ENCODE measurements at regions not wholly inside any gene's neighbourhood (a gene's known extent, or its start where the extent isn't known, plus 50 kb on each side); places are given as distances from the start of the nearest gene placed in this dataset.

DNA sequence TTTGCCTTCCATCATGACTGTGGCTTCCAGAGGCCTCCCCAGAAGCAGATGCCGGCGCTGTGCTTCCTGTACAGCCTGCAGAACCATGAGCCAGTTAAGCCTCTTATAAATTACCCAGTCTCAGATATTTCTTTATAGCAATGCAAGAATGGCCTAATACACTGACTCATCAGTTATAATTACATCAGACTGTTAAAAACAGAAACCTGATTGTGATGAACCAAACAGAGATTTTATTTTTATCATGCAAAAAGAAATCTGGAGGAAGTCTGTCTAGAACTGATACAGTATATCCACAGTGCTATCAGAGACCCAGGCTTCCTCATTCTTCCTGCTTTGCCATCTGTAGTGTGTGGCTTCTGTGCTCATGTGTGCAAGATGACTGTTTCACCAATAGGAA lies 93.4 kb upstream of the MEX3C start:
- no peak overlapping the region for H3K4me3 ChIP-seq (ENCODE audit: low read length)
- Mint-ChIP-seq H3K27me3 (peaks cover 13 to 15% of the 10 kb centered on the region in 2 donors), H3K4me3 (no peak overlapping the region), H3K36me3 (peaks cover 0 to 5% (median 0%) of the 10 kb centered on the region in 3 donors), H3K9me3 (peaks cover 0 to 2% (median 0%) of the 10 kb centered on the region in 5 donors), H3K27ac (no peak overlapping the region), H3K4me1 (no peaks in the 10 kb centered on the region)
- H3K4me1 ChIP-seq (ENCODE audit: insufficient read depth, low read length) = no peaks in the 10 kb centered on the region
- H3K27me3 ChIP-seq (ENCODE audit: insufficient read depth, low read length, poor library complexity, severe bottlenecking) = no peaks in the 10 kb centered on the region
- no peak overlapping the region for H3K27ac ChIP-seq (ENCODE audit: low read depth, low read length)
- ChIA-PET CTCF (no interaction called here), POLR2A (no interaction called here)
- no peaks in the 10 kb centered on the region for H3K36me3 ChIP-seq (ENCODE audit: insufficient read depth, low read length)
- no peak for DNase-seq
- no peaks in the 10 kb centered on the region for H3K9me3 ChIP-seq (ENCODE audit: low read length)

DNA sequence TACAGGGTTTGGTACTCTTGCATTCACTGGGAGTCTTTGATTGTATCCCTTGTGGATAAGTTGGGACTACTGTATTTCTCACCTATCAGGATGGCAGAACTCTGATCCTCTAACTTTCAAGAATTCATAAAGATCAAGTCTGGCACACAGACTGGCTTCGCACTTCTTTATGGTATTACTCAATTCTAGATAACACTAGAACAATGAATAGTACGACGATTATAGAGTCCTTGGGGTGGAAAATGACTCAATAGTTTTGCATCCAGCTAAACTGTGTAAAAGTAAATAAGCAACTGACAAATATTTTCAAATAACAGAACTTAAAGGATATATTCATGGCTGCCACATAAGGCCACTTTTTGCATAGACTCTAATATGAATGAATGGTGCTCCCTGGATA lies 103.4 kb upstream of the MEX3C start:
- no peaks in the 10 kb centered on the region for H3K27me3 ChIP-seq (ENCODE audit: insufficient read depth, low read length, poor library complexity, severe bottlenecking)
- H3K36me3 Mint-ChIP-seq = no peaks in the 10 kb centered on the region
- DNase-seq = no peak
- no peak overlapping the region for H3K4me3 ChIP-seq (ENCODE audit: low read length)
- no peaks in the 10 kb centered on the region for H3K9me3 ChIP-seq (ENCODE audit: low read length)
- no peak overlapping the region for H3K4me3 Mint-ChIP-seq
- H3K9me3 Mint-ChIP-seq = no peaks in the 10 kb centered on the region
- H3K27ac Mint-ChIP-seq = no peak overlapping the region
- no peaks in the 10 kb centered on the region for H3K4me1 Mint-ChIP-seq
- H3K27me3 Mint-ChIP-seq = peaks cover 5 to 19% of the 10 kb centered on the region in 2 donors
- no peaks in the 10 kb centered on the region for H3K36me3 ChIP-seq (ENCODE audit: insufficient read depth, low read length)
- no peaks in the 10 kb centered on the region for H3K4me1 ChIP-seq (ENCODE audit: insufficient read depth, low read length)
- no peak overlapping the region for H3K27ac ChIP-seq (ENCODE audit: low read depth, low read length)
- CTCF ChIA-PET = no interaction called here
- POLR2A ChIA-PET = no interaction called here

DNA sequence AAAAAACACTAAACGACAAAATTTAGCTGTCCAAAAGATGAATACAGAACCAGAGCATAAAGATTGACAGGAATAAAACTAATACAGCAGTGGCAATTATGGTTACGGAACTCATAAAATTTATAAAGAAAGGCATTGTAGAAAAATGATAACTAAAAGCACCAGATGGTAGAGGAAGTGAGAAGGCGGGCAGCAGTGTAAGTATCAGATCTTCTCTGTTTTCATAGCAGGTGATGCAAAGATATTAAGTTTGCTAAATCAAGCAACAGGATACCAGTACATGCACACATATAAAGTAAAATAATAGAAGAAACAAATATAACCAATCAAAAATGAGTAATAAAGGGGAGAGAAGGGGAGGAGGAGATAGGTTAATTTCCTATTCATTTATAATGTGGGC lies 103.9 kb upstream of the MEX3C start:
- ChIA-PET POLR2A (no interaction called here), CTCF (no interaction called here)
- H3K4me1 ChIP-seq (ENCODE audit: insufficient read depth, low read length) = no peaks in the 10 kb centered on the region
- H3K9me3 Mint-ChIP-seq = no peaks in the 10 kb centered on the region
- H3K27ac ChIP-seq (ENCODE audit: low read depth, low read length) = no peak overlapping the region
- H3K9me3 ChIP-seq (ENCODE audit: low read length) = no peaks in the 10 kb centered on the region
- no peak for DNase-seq
- no peaks in the 10 kb centered on the region for H3K4me1 Mint-ChIP-seq
- H3K4me3 Mint-ChIP-seq = no peak overlapping the region
- peaks cover 5 to 23% of the 10 kb centered on the region in 2 donors for H3K27me3 Mint-ChIP-seq
- no peak overlapping the region for H3K27ac Mint-ChIP-seq
- H3K36me3 Mint-ChIP-seq = no peaks in the 10 kb centered on the region
- no peaks in the 10 kb centered on the region for H3K27me3 ChIP-seq (ENCODE audit: insufficient read depth, low read length, poor library complexity, severe bottlenecking)
- H3K36me3 ChIP-seq (ENCODE audit: insufficient read depth, low read length) = no peaks in the 10 kb centered on the region
- no peak overlapping the region for H3K4me3 ChIP-seq (ENCODE audit: low read length)

DNA sequence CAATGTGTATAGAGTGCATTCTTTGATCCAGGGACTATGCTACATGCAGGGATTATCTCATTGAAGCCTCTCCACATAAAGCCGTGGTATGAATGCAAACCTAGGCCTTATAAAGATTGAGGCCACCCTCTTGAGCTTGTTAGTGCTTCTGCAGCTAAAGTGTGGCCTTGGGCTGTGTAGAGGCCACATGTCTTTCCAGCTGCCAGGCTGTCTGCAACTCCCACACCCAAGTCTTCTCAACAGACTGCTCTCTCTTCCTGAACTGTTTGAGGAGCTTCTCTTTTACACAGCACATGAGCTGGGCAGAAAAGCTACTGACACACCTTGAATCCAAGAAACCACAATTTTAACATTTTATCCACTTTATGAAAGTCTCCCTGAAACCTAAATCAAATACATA lies 119.2 kb upstream of the MEX3C start:
- Mint-ChIP-seq H3K36me3 (no peaks in the 10 kb centered on the region), H3K9me3 (peaks cover 0 to 1% (median 0%) of the 10 kb centered on the region in 5 donors), H3K4me3 (no peak overlapping the region), H3K27me3 (peaks cover 2 to 22% of the 10 kb centered on the region in 2 donors), H3K27ac (no peak overlapping the region), H3K4me1 (no peaks in the 10 kb centered on the region)
- DNase-seq = no peak
- H3K9me3 ChIP-seq (ENCODE audit: low read length) = no peaks in the 10 kb centered on the region
- no peak overlapping the region for H3K4me3 ChIP-seq (ENCODE audit: low read length)
- POLR2A ChIA-PET = no interaction called here
- CTCF ChIA-PET = interaction anchor here (1.3 kb wide), 1 partner anchor 14 kb away, joined by 3 read pairs; no protein-coding TSS in a partner anchor
- no peaks in the 10 kb centered on the region for H3K27me3 ChIP-seq (ENCODE audit: insufficient read depth, low read length, poor library complexity, severe bottlenecking)
- no peaks in the 10 kb centered on the region for H3K4me1 ChIP-seq (ENCODE audit: insufficient read depth, low read length)
- H3K36me3 ChIP-seq (ENCODE audit: insufficient read depth, low read length) = no peaks in the 10 kb centered on the region
- H3K27ac ChIP-seq (ENCODE audit: low read depth, low read length) = no peak overlapping the region

DNA sequence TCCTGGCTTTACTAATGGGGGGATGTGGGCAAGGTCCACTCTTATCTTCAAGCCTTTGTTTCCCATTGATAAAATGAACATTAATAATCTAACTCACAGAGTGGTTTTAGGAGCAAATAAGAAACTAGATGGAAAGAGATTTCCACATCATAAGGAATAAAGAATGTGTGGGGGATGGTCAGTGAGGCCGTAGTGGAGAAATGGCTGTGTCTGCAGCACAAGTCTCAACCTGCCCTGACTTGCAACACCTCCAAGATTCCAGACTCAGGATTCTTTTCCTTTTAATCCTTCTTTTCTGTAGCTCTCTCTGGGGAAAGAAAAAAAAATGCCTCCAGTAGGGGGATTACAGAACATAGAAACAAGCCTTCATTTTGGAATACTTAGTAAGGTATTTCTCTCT lies 124.2 kb upstream of the MEX3C start:
- H3K4me3 ChIP-seq (ENCODE audit: low read length) = no peak overlapping the region
- peaks cover 3% of the 10 kb centered on the region for H3K27me3 ChIP-seq (ENCODE audit: insufficient read depth, low read length, poor library complexity, severe bottlenecking)
- H3K27ac ChIP-seq (ENCODE audit: low read depth, low read length) = no peak overlapping the region
- ChIA-PET CTCF (no interaction called here), POLR2A (no interaction called here)
- H3K4me3 Mint-ChIP-seq = no peak overlapping the region
- no peak for DNase-seq
- no peaks in the 10 kb centered on the region for H3K36me3 ChIP-seq (ENCODE audit: insufficient read depth, low read length)
- peaks cover 0 to 1% (median 0%) of the 10 kb centered on the region in 5 donors for H3K9me3 Mint-ChIP-seq
- H3K27ac Mint-ChIP-seq = no peak overlapping the region
- no peaks in the 10 kb centered on the region for H3K9me3 ChIP-seq (ENCODE audit: low read length)
- peaks cover 2 to 22% of the 10 kb centered on the region in 2 donors for H3K27me3 Mint-ChIP-seq
- no peaks in the 10 kb centered on the region for H3K4me1 Mint-ChIP-seq
- no peaks in the 10 kb centered on the region for H3K4me1 ChIP-seq (ENCODE audit: insufficient read depth, low read length)
- H3K36me3 Mint-ChIP-seq = no peaks in the 10 kb centered on the region

DNA sequence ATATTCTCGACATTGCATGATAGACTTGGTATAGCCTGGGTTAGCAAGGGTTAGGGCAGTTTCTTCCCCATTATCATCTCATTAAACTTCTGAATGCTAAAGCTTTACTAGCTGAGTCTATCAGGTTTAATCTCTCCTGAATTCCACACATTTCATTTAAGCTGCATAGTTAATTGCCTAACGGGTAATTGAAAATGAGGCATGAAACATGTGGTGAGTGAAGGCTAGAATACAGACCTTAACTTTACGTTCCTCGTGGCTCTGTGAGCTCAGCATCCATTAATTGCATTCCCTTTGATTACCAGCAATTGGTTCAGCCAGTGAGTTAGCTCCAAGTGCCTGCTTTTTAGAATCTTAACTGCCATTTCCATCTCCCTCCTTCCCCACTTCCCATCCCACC lies 126.5 kb upstream of the MEX3C start:
- Mint-ChIP-seq H3K9me3 (peaks cover 0 to 1% (median 0%) of the 10 kb centered on the region in 5 donors), H3K4me3 (no peak overlapping the region), H3K27me3 (peaks cover 2 to 15% of the 10 kb centered on the region in 2 donors), H3K27ac (peak overlapping the region in 1 of 8 donors; percentile 24), H3K4me1 (no peaks in the 10 kb centered on the region), H3K36me3 (no peaks in the 10 kb centered on the region)
- Histone ChIP-seq H3K4me3 (ENCODE audit: low read length) (no peak overlapping the region), H3K4me1 (ENCODE audit: insufficient read depth, low read length) (no peaks in the 10 kb centered on the region), H3K27ac (ENCODE audit: low read depth, low read length) (no peak overlapping the region), H3K27me3 (ENCODE audit: insufficient read depth, low read length, poor library complexity, severe bottlenecking) (peaks cover 3% of the 10 kb centered on the region), H3K9me3 (ENCODE audit: low read length) (no peaks in the 10 kb centered on the region), H3K36me3 (ENCODE audit: insufficient read depth, low read length) (no peaks in the 10 kb centered on the region)
- no peak for DNase-seq
- CTCF ChIA-PET = no interaction called here
- POLR2A ChIA-PET = no interaction called here

DNA sequence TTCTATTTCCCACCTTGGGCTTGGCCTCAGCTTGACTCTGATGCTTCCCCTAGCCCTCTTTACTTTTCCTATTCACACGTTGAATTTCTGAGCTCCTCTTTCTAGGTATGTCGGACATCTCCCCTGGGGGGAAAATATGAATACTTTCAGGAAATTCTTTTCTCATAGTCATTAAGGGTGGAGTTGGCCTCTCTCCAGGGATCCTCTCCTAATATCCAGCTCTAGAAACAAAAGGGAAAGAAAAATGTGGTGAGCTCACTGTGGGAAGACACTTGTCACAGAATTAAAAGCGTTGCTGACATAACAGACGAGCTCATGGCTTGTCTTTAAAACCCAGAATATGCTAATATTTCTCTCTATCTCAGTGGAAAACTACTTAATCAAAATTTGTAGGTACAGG lies 132.7 kb upstream of the MEX3C start:
- ChIA-PET CTCF (no interaction called here), POLR2A (no interaction called here)
- no peak for DNase-seq
- H3K9me3 ChIP-seq (ENCODE audit: low read length) = no peaks in the 10 kb centered on the region
- Mint-ChIP-seq H3K4me1 (no peaks in the 10 kb centered on the region), H3K27ac (no peak overlapping the region), H3K27me3 (peaks cover 2 to 14% of the 10 kb centered on the region in 2 donors), H3K9me3 (no peaks in the 10 kb centered on the region), H3K36me3 (no peaks in the 10 kb centered on the region), H3K4me3 (no peak overlapping the region)
- H3K27me3 ChIP-seq (ENCODE audit: insufficient read depth, low read length, poor library complexity, severe bottlenecking) = no peaks in the 10 kb centered on the region
- H3K27ac ChIP-seq (ENCODE audit: low read depth, low read length) = no peak overlapping the region
- H3K4me3 ChIP-seq (ENCODE audit: low read length) = no peak overlapping the region
- H3K4me1 ChIP-seq (ENCODE audit: insufficient read depth, low read length) = no peaks in the 10 kb centered on the region
- no peaks in the 10 kb centered on the region for H3K36me3 ChIP-seq (ENCODE audit: insufficient read depth, low read length)

DNA sequence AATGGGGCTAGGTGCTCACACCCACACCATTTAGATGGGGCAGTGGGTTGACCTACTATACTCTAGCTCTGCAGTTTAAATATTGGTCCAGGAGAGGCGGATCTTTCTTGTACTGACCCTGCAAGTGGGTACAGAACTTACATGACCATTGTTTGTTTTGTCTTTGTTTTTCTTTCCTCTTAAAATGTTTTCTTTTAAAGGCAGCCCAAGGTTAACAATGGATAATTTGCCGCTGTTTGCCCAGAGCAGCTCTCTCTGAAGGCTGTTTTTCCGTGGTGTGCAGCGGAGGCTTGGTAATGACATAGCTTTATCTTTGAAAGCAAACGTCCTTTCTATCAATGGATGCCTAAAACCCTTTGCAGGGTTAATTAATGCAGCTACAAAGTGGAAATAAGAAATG lies 133.3 kb upstream of the MEX3C start:
- no peak overlapping the region for H3K27ac ChIP-seq (ENCODE audit: low read depth, low read length)
- H3K9me3 Mint-ChIP-seq = no peaks in the 10 kb centered on the region
- no peak overlapping the region for H3K4me3 ChIP-seq (ENCODE audit: low read length)
- H3K27me3 Mint-ChIP-seq = peaks cover 4 to 14% of the 10 kb centered on the region in 2 donors
- POLR2A ChIA-PET = no interaction called here
- CTCF ChIA-PET = interaction anchor here (0.9 kb wide), 1 partner anchor 14 kb away, joined by 3 read pairs; no protein-coding TSS in a partner anchor
- H3K4me1 ChIP-seq (ENCODE audit: insufficient read depth, low read length) = no peaks in the 10 kb centered on the region
- no peak overlapping the region for H3K27ac Mint-ChIP-seq
- no peaks in the 10 kb centered on the region for H3K36me3 Mint-ChIP-seq
- H3K36me3 ChIP-seq (ENCODE audit: insufficient read depth, low read length) = no peaks in the 10 kb centered on the region
- H3K9me3 ChIP-seq (ENCODE audit: low read length) = no peaks in the 10 kb centered on the region
- no peak overlapping the region for H3K4me3 Mint-ChIP-seq
- H3K4me1 Mint-ChIP-seq = no peaks in the 10 kb centered on the region
- no peaks in the 10 kb centered on the region for H3K27me3 ChIP-seq (ENCODE audit: insufficient read depth, low read length, poor library complexity, severe bottlenecking)
- no peak for DNase-seq

DNA sequence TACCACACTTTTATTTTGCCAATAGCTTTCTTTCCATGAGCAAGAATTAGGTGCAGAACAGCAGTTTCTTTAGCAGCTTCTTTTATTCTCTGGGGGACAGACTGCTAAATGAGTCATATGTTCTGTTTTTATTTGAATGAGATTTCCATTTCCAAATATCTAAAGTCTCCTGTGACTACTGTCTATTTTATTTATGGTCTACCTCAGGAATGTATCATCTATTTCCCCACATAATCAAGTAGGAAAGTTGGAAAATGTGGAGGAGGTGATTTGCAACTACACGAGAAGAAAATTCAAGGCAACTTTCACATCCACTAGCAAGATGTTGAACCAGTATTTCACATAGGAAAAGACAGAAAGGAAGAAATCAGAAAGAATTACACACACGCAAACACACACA lies 139.9 kb upstream of the MEX3C start:
- CTCF ChIA-PET = no interaction called here
- no peaks in the 10 kb centered on the region for H3K9me3 Mint-ChIP-seq
- H3K36me3 Mint-ChIP-seq = no peaks in the 10 kb centered on the region

More for the DNA sequence above, 139.9 kb upstream of the MEX3C start:
- peaks cover 9 to 33% of the 10 kb centered on the region in 2 donors for H3K27me3 Mint-ChIP-seq
- Histone ChIP-seq H3K36me3 (ENCODE audit: insufficient read depth, low read length) (no peaks in the 10 kb centered on the region), H3K9me3 (ENCODE audit: low read length) (no peaks in the 10 kb centered on the region), H3K4me1 (ENCODE audit: insufficient read depth, low read length) (no peaks in the 10 kb centered on the region), H3K4me3 (ENCODE audit: low read length) (no peak overlapping the region), H3K27me3 (ENCODE audit: insufficient read depth, low read length, poor library complexity, severe bottlenecking) (no peaks in the 10 kb centered on the region), H3K27ac (ENCODE audit: low read depth, low read length) (no peak overlapping the region)
- H3K4me3 Mint-ChIP-seq = no peak overlapping the region
- no peak overlapping the region for H3K27ac Mint-ChIP-seq
- POLR2A ChIA-PET = no interaction called here
- no peaks in the 10 kb centered on the region for H3K4me1 Mint-ChIP-seq
- DNase-seq = no peak
